HepG2 (cell line): ENCODE measurements at regions not wholly inside any gene's neighbourhood (a gene's known extent, or its start where the extent isn't known, plus 50 kb on each side); places are given as distances from the start of the nearest gene placed in this dataset.

ENCODE experiments used
- ATAC-seq: fragments of 200-7000 bp; cut with Tn5 transposase; 3 replicates; pipeline ENCODE4 v1.9.1; 2020; ENCODE audit warnings: mild to moderate bottlenecking, moderate library complexity
- BruUV-seq: library from RNA; stranded (reverse); fragments of 400-500 nt; replicated peaks from 2 replicates; lab custom pipeline; 2021; lab: Mats Ljungman, UMichigan
- CTCF ChIA-PET: fragments of 300-600 bp; formaldehyde crosslinking; extraction: SDS; loops from one replicate; lab custom pipeline; 2021; ENCODE audit warnings: low total read pairs, inconsistent platforms, low intra/inter-chr PET ratio; lab: Yijun Ruan, JAX
- POLR2A ChIA-PET: fragments of 350-600 bp; sonication (Branson Sonifier 250); formaldehyde crosslinking; loops from one replicate; lab custom pipeline; 2020; ENCODE audit warnings: antibody characterized with exemption, inconsistent platforms; lab: Yijun Ruan, JAX
- DNase-seq: peaks from one replicate; pipeline ENCODE4 v3.0.0-alpha.2; 2015; ENCODE audit warnings: low spot score
- FAIRE-seq: peaks from 3 replicates; lab custom pipeline; 2011; peaks lifted over from hg19 to GRCh38; lab: Jason Lieb, UNC
- H2AFZ ChIP-seq: one replicate; pipeline ENCODE4 v1.6.1; 2011; ENCODE audit warnings: low read length, inconsistent platforms
- H3K27ac ChIP-seq: fragments of 300-600 bp; 3 replicates; pipeline ENCODE4 v1.8.0; 2011; ENCODE audit warnings: mixed run types, mild to moderate bottlenecking, mixed read lengths, low read length, inconsistent platforms; ENCODE audit not compliant: insufficient read depth; ENCODE audit errors: extremely low read length
- H3K27me3 ChIP-seq, 2 experiments: fragments of 200-600 bp in 1 of 2; 2 replicates in 1 of 2; 3 replicates in 1 of 2; pipeline versions ENCODE4 v1.6.0 to v1.8.0; 2011; ENCODE audit warnings: low read length in 2 of 2, mild to moderate bottlenecking in 2 of 2, moderate library complexity in 2 of 2, inconsistent platforms in 1 of 2; ENCODE audit not compliant: insufficient read depth in 2 of 2, control insufficient read depth in 1 of 2
- H3K36me3 ChIP-seq, 2 experiments: fragments of 200-600 bp in 1 of 2; replicated peaks in 1 of 2; 2 replicates in 1 of 2; 3 replicates in 1 of 2; pipeline versions ENCODE4 v1.5.1 to v1.8.0; 2011; ENCODE audit warnings: low read length in 2 of 2, inconsistent platforms in 1 of 2; ENCODE audit not compliant: insufficient read depth in 2 of 2, control insufficient read depth in 1 of 2
- H3K4me1 ChIP-seq: 2 replicates; pipeline ENCODE4 v1.5.1; 2012; ENCODE audit warnings: low read length, inconsistent platforms; ENCODE audit not compliant: insufficient read depth
- H3K4me2 ChIP-seq: 2 replicates; pipeline ENCODE4 v1.6.0; 2011; ENCODE audit warnings: low read depth, low read length, inconsistent platforms
- H3K4me3 ChIP-seq, 3 experiments: fragments of 200-600 bp in 1 of 3; sonication (generic), shearing (Covaris generic) in 1 of 3; replicated peaks in 1 of 3; 2 replicates each; pipeline ENCODE4 v1.5.1; 2011 to 2016; ENCODE audit warnings: low read length in 3 of 3, inconsistent platforms in 2 of 3, low read depth in 2 of 3, mild to moderate bottlenecking in 2 of 3, control low read depth in 1 of 3, mixed read lengths in 1 of 3; ENCODE audit not compliant: insufficient read depth in 1 of 3
- H3K79me2 ChIP-seq: one replicate; pipeline ENCODE4 v1.6.1; 2011; ENCODE audit warnings: low read length, inconsistent platforms; ENCODE audit not compliant: insufficient read depth
- H3K9ac ChIP-seq: 2 replicates; pipeline ENCODE4 v1.6.0; 2011; ENCODE audit warnings: mild to moderate bottlenecking, low read depth, low read length, inconsistent platforms; ENCODE audit not compliant: insufficient read depth
- H3K9me3 ChIP-seq: 2 replicates; pipeline ENCODE4 v1.5.1; 2012; ENCODE audit warnings: mild to moderate bottlenecking, low read length
- H4K20me1 ChIP-seq: 2 replicates; pipeline ENCODE4 v1.6.0; 2011; ENCODE audit warnings: inconsistent platforms, mild to moderate bottlenecking, low read length, moderate library complexity; ENCODE audit not compliant: insufficient read depth
- ARID2 ChIP-seq: sonication (generic); formaldehyde crosslinking; IDR thresholded peaks from 2 replicates; pipeline ENCODE4 v1.8.1; 2022; ENCODE audit warnings: mild to moderate bottlenecking, missing genetic modification reagents, borderline replicate concordance
- BHLHE40 ChIP-seq: IDR thresholded peaks from 2 replicates; pipeline ENCODE4 v1.6.1; 2011; ENCODE audit warnings: low read length, improper control_type of control experiment
- BRF2 ChIP-seq: sonication (generic); formaldehyde crosslinking; IDR thresholded peaks from 2 replicates; pipeline ENCODE4 v1.8.1; 2022; ENCODE audit warnings: mild to moderate bottlenecking, missing genetic modification reagents
- CEBPB ChIP-seq: IDR thresholded peaks from 2 replicates; pipeline ENCODE4 v1.6.1; 2011; ENCODE audit warnings: low read depth, low read length, improper control_type of control experiment, borderline replicate concordance
- ETS1 ChIP-seq: sonication (generic); formaldehyde crosslinking; IDR thresholded peaks from 2 replicates; pipeline ENCODE4 v1.4.0; 2020; ENCODE audit warnings: missing genetic modification reagents
- HDAC1 ChIP-seq: sonication (generic); formaldehyde crosslinking; IDR thresholded peaks from 2 replicates; pipeline ENCODE4 v1.5.1; 2020; ENCODE audit warnings: mild to moderate bottlenecking, missing genetic modification reagents
- HMGXB3 ChIP-seq: sonication (generic); formaldehyde crosslinking; IDR thresholded peaks from 2 replicates; pipeline ENCODE4 v1.4.0; 2020; ENCODE audit warnings: missing genetic modification reagents, borderline replicate concordance
- NBN ChIP-seq: fragments of 450-650 bp; conservative IDR thresholded peaks from 2 replicates; pipeline ENCODE4 v1.6.1; 2017
- ZBTB49 ChIP-seq: sonication (generic); formaldehyde crosslinking; IDR thresholded peaks from 2 replicates; pipeline ENCODE4 v1.4.0; 2020; ENCODE audit warnings: missing genetic modification reagents, borderline replicate concordance
- ZFP82 ChIP-seq: sonication (generic); formaldehyde crosslinking; IDR thresholded peaks from 2 replicates; pipeline ENCODE4 v1.5.1; 2020; ENCODE audit warnings: mild to moderate bottlenecking, missing genetic modification reagents, borderline replicate concordance
- ZKSCAN5 ChIP-seq: sonication (generic); formaldehyde crosslinking; IDR thresholded peaks from 2 replicates; pipeline ENCODE4 v1.5.1; 2020; ENCODE audit warnings: mild to moderate bottlenecking, missing genetic modification reagents
- ZNF251 ChIP-seq: sonication (generic); formaldehyde crosslinking; IDR thresholded peaks from 2 replicates; pipeline ENCODE4 v1.9.0; 2021; ENCODE audit warnings: mild to moderate bottlenecking, missing genetic modification reagents
- ZNF333 ChIP-seq: sonication (generic); formaldehyde crosslinking; IDR thresholded peaks from 2 replicates; pipeline ENCODE4 v1.4.0; 2020; ENCODE audit warnings: mild to moderate bottlenecking, missing genetic modification reagents, borderline replicate concordance
- ZNF780A ChIP-seq: sonication (generic); formaldehyde crosslinking; IDR thresholded peaks from 2 replicates; pipeline ENCODE4 v1.8.0; 2022; ENCODE audit warnings: mild to moderate bottlenecking, missing genetic modification reagents, moderate library complexity
- ZNF800 ChIP-seq: sonication (generic); formaldehyde crosslinking; IDR thresholded peaks from 2 replicates; pipeline ENCODE4 v1.4.0; 2020; ENCODE audit warnings: missing genetic modification reagents
- WGBS: methylation state at CpG from one replicate; pipeline ENCODE4 v1.1.6; 2017; ENCODE audit warnings: low lambda C conversion rate; 5-methylcytosine and 5-hydroxymethylcytosine counted together
- in situ Hi-C: cut with HindIII; loops from 2 replicates; pipeline ENCODE4 v1.10.0; 2017; ENCODE audit warnings: low pct_unique_long_range_greater_than_20kb; ENCODE audit not compliant: extremely low pct_ligation_motif_present
- intact Hi-C: fragments of 100-400 bp; cut with micrococcal nuclease; formaldehyde crosslinking; loops from one replicate; pipeline ENCODE4 v1.10.0; 2022; ENCODE audit not compliant: unreplicated experiment

- CTCF ChIA-PET, result no interaction called here
- Histone ChIP-seq H3K27me3 (peaks cover 0 to 4% of the 10 kb centered on the region in 2 experiments; a peak in 2 of 5 replicates), H3K9me3 (no peaks in the 10 kb centered on the region), H2AFZ (no peak overlapping the region), H4K20me1 (no peaks in the 10 kb centered on the region), H3K36me3 (no peaks in the 10 kb centered on the region), H3K79me2 (no peaks in the 10 kb centered on the region), H3K9ac (no peak overlapping the region), H3K4me2 (no peak overlapping the region), H3K4me3 (no peak overlapping the region), H3K4me1 (no peaks in the 10 kb centered on the region), H3K27ac (no peak overlapping the region)
- intact Hi-C loops, result no loop called here
- no peak for FAIRE-seq
- POLR2A ChIA-PET, result no interaction called here
- no peak for DNase-seq
- 16% methylated on average over 2 of the region's 2 CpGs for WGBS
- no peak for ATAC-seq
- in situ Hi-C loops, result no loop called here
- BruUV-seq, result no TSS peak
- TF ChIP-seq ZNF780A (no peak), ZKSCAN5 (CRISPR knock-in tag) (no peak), CEBPB (no peak), ARID2 (CRISPR knock-in tag) (no peak), BRF2 (CRISPR knock-in tag) (no peak), HMGXB3 (no peak), NBN (no peak), ZNF800 (no peak), BHLHE40 (no peak), ZNF333 (CRISPR knock-in tag) (no peak), ZFP82 (CRISPR knock-in tag) (no peak), ZNF251 (CRISPR knock-in tag) (no peak), HDAC1 (CRISPR knock-in tag) (no peak), ZBTB49 (CRISPR knock-in tag) (no peak), ETS1 (CRISPR knock-in tag) (no peak)
These were observed 77.4 kb upstream of the PIP5K1B start for GRCh38 chr9:68627594-68627993.
